Mesothelial cell of epicardium (in vitro differentiated cells): ENCODE measurements at regions not wholly inside any gene's neighbourhood (a gene's known extent, or its start where the extent isn't known, plus 50 kb on each side); places are given as distances from the start of the nearest gene placed in this dataset.
"Not testable (repeated sequence)": the region's sequence is repeated elsewhere in the genome, so short reads cannot be mapped to it uniquely, and the experiment has no call there.

ENCODE experiments used
- DNase-seq, 2 experiments: peaks; one replicate each; pipeline ENCODE4 v3.0.0; 2021; ENCODE audit warnings: low spot score in 2 of 2; ENCODE audit not compliant: unreplicated experiment in 2 of 2
- H3K27ac Mint-ChIP-seq: 2 replicates; pipeline ENCODE4 v1.8.0; 2021; ENCODE audit warnings: mixed read lengths
- H3K27me3 Mint-ChIP-seq: 2 replicates; pipeline ENCODE4 v1.8.0; 2021; ENCODE audit warnings: low read depth, mixed read lengths
- H3K36me3 Mint-ChIP-seq: 2 replicates; pipeline ENCODE4 v1.8.0; 2021; ENCODE audit warnings: mixed read lengths
- H3K4me1 Mint-ChIP-seq: 2 replicates; pipeline ENCODE4 v1.8.0; 2021; ENCODE audit warnings: mixed read lengths
- H3K4me3 Mint-ChIP-seq: 2 replicates; pipeline ENCODE4 v1.8.0; 2021; ENCODE audit warnings: mild to moderate bottlenecking, moderate library complexity, mixed read lengths
- H3K9me3 Mint-ChIP-seq: 2 replicates; pipeline ENCODE4 v1.8.0; 2021; ENCODE audit warnings: mixed read lengths
- TF ChIP-seq, protein P1 (sequence below): fragments of 200-600 bp; sonication (generic); IDR thresholded peaks from one replicate; pipeline ENCODE4 v1.5.0; 2021; ENCODE audit warnings: antibody characterized with exemption; ENCODE audit not compliant: unreplicated experiment

DNA sequence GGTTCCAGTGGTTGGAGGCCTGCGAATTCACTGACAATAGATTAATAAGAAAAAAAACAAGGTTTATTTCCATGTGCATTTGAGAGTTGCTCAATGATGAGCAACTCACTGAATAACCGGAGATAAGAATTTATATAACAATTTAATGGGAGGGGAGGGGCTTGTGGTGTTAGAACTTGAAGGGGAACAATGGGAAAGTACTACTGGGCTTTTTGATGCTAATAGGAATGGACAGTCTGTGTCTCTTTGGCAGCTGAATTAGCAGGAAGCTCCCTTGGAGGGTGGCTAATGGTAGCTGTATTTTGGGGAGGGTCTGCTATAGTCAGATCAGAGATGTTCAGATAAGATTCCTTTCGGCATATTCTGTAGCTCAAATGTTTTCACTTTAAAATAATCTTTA, 62.4 kb upstream of the GMDS start:
- H3K27ac Mint-ChIP-seq = no peak overlapping the region
- no peak for DNase-seq
- H3K4me3 Mint-ChIP-seq = no peak overlapping the region
- H3K27me3 Mint-ChIP-seq = no peaks in the 10 kb centered on the region
- TF ChIP-seq, protein P1, sequence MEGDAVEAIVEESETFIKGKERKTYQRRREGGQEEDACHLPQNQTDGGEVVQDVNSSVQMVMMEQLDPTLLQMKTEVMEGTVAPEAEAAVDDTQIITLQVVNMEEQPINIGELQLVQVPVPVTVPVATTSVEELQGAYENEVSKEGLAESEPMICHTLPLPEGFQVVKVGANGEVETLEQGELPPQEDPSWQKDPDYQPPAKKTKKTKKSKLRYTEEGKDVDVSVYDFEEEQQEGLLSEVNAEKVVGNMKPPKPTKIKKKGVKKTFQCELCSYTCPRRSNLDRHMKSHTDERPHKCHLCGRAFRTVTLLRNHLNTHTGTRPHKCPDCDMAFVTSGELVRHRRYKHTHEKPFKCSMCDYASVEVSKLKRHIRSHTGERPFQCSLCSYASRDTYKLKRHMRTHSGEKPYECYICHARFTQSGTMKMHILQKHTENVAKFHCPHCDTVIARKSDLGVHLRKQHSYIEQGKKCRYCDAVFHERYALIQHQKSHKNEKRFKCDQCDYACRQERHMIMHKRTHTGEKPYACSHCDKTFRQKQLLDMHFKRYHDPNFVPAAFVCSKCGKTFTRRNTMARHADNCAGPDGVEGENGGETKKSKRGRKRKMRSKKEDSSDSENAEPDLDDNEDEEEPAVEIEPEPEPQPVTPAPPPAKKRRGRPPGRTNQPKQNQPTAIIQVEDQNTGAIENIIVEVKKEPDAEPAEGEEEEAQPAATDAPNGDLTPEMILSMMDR = no peak
- no peaks in the 10 kb centered on the region for H3K4me1 Mint-ChIP-seq
- H3K9me3 Mint-ChIP-seq = peaks cover 24% of the 10 kb centered on the region
- peaks cover 5% of the 10 kb centered on the region for H3K36me3 Mint-ChIP-seq

DNA sequence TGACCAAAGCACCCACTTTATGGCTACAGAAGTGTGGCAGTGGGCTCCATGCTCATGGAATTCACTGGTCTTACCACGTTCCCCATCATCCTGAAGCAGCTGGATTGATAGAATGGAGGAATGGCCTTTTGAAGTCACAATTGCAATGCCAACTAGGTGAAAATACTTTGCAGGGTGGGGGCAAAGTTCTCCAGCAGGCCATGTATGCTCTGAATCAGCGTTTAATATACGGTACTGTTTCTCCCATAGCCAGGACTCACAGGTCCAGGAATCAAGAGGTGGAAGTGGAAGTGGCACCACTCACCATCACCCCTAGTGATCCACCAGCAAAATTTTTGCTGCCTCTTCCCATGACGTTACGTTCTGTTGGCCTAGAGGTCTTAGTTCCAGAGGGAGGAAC, 60.5 kb upstream of the GMDS start:
- Mint-ChIP-seq H3K27ac (no peak overlapping the region), H3K27me3 (no peaks in the 10 kb centered on the region), H3K4me3 (no peak overlapping the region), H3K36me3 (peaks cover 10% of the 10 kb centered on the region), H3K9me3 (peaks cover 36% of the 10 kb centered on the region), H3K4me1 (no peaks in the 10 kb centered on the region)
- TF ChIP-seq, protein P1 = no peak
- no peak for DNase-seq

DNA sequence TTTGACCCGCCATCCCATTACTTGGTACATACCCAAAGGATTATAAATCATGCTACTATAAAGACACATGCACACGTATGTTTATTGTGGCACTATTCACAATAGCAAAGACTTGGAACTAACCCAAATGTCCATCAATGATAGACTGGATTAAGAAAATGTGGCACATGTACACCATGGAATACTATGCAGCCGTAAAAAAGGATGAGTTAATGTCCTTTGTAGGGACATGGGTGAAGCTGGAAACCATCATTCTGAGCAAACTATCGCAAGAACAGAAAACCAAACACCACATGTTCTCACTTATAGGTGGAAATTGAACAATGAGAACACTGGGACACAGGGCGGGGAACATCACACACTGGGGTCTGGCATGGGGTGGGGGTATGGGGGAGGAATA, 57.1 kb upstream of the GMDS start:
- peaks cover 69% of the 10 kb centered on the region for H3K9me3 Mint-ChIP-seq
- not testable (repeated sequence) for DNase-seq, H3K27me3 Mint-ChIP-seq, H3K4me3 Mint-ChIP-seq, H3K4me1 Mint-ChIP-seq, H3K27ac Mint-ChIP-seq
- H3K36me3 Mint-ChIP-seq = peaks cover 31% of the 10 kb centered on the region

DNA sequence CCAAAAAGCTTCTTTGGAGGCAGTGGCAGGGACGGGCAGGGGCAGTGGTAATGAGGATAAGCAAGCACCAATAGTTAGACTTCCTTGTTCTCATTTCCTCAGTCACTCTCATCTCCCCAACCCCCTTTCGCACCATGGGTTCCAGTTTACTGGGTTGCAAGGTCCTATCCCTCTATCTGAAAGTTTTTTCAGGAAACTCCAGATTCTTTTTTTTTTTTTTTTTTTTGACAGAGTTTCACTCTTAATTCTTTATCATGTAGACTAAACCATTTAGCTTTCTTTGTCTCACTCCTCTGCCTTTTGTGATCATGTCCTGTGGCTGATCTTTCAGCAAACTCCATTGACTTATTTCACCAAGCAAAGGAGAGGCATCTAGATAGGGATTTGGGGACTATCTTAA, 51.4 kb upstream of the GMDS start:
- Mint-ChIP-seq H3K27me3 (no peaks in the 10 kb centered on the region), H3K36me3 (peaks cover 39% of the 10 kb centered on the region), H3K27ac (no peak overlapping the region), H3K4me1 (no peaks in the 10 kb centered on the region), H3K9me3 (peaks cover 82% of the 10 kb centered on the region), H3K4me3 (no peak overlapping the region)
- TF ChIP-seq, protein P1 = no peak
- DNase-seq = no peak
